ENCODE measurements at regions not wholly inside any gene's neighbourhood (a gene's known extent, or its start where the extent isn't known, plus 50 kb on each side); places are given as distances from the start of the nearest gene placed in this dataset.

DNA sequence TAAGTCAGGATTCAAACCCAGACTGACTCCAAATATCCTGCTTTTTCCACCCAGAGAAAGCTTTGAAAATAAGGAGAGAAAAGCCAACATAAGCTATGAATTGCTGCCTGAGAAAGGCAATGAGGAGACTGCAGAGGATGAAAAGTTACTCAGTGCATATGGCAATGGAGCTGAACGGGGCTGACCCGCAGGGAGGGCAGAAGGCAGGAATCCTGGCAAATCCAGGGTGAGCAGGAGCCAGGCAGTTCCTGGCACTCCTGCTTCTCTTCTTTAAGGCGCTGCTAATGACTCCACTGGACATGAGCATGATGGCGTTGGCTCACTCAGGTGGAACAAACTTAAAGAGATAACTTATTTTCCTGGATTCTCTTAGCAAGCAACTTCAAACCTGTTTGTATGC lies 95.2 kb upstream of the TMCC3 start:
- no peak for DNase-seq

- DNase-seq = no peak
Measured at GRCh38 chr12:94743174-94743573, 92.8 kb upstream of the TMCC3 start.

DNA sequence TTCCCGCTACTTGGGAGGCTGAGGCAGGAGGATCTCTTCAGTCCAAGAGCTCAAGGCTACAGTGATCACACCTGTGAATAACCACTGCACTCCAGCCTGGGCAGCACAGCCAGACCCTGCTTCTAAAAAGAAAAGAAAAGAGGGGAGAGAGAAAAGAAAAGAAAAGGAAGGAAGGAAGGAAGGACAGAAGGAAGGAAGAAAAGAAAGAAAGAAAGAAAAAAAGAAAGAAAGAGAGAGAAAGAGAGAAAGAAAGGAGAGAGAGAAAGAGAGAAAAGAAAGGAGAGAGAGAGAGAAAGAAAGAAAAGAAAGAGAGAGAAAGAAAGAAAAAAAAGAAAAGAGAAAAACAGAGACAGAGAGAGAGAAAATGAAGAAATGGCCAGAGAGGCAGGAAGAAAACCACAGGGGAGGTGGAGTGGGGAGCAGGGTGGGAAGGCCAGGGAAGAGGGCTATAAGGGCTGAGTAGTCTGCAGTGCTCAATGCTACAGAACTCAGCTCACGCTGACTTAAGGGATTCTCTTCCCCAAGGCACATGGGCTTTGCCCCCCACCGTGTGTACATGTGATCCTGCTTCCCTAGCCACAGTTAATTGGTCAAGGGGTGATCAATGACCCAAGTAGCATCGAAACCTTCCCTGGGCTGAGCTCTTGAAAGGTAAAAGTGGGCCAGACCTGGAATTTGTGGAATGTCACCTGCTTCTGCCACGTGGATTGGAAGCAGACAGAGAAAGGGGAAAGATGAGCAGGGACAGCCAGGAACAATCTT lies 90.4 kb upstream of the TMCC3 start:
- no peak for DNase-seq

GRCh38 chr12:94736820-94737219 lies 86.5 kb upstream of the TMCC3 start:
- no peak for DNase-seq

DNA sequence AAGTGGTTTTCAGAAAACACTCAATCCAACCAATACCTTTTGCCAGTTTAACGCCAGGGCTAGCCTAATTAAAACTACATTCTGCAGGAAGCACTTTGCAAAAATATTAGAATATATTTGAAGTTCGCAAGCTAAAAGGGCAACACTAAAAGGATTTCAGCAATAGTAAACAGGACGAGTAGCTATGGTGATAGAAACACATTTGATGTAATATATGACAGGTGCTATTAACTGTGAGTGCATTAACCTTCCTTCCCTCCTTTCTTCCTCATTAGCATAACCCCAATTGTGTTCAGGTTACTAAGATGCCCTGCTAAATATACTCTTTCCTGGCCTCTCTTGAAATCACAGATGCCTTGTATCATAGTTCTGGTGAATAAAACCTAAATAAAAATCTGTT lies 85.6 kb upstream of the TMCC3 start:
- no peak for DNase-seq

GRCh38 chr12:94733727-94734126 lies 83.4 kb upstream of the TMCC3 start:
- no peak for DNase-seq

DNA sequence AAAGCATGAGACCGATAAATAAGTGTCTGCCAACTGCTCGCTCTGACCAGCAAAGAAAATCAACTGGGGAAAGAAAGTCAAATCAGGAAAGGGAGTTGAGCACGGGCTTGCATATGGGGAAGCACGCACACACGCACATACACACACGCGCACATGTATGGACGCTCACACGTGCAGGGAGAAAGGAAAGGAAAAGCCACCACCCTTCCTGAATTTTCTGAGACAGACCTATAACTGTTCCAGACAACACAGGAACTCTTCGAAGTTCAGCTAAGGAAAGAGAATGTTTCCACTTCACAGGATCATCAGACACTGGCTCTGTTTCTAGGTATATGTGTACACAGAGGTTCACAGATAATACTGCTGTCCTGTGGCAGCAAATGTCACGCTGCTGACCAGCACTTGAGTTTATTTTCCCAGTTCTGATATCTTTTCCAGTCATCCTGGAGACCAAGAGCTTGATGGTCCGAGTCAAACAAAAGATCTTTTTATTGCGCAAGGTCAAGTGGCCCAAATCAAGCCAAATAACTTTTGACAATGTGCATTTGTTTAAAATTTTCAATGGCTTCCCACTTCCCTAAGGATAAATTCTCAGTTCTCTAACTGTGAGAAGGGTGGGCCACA lies 82.1 kb upstream of the TMCC3 start:
- no peak for DNase-seq

- DNase-seq = no peak
Measured at GRCh38 chr12:94731733-94732360, 81.5 kb upstream of the TMCC3 start.

- DNase-seq = no peak
Measured at GRCh38 chr12:94730847-94731246, 80.5 kb upstream of the TMCC3 start.

DNA sequence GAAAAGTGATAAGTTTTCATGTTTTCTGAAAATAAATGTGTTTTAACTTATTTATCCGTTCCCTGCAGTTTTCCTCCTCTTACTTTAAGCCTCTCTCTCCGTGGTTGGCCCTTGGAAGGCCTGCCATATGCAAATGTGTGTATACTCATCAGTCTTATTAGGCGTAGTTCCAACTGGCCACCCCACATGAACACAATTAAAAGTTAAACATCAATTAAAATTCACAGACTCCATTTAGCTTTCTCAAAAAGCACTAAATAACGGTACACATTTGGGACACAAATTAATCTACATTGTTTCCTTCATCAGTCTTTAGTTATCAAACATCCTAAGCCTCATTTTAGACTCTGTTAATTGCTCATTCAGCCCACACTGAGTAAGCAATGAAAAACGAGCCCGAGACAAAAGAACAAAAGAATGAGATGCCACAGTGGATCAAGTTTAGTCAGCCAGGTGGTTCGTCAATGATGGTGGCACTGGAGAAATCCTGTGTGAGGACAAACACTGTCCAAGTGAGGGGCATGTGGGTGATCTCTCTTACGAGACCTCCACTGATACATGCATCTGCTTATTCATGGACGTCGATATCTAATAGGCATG lies 76.0 kb upstream of the TMCC3 start:
- DNase-seq = no peak

DNA sequence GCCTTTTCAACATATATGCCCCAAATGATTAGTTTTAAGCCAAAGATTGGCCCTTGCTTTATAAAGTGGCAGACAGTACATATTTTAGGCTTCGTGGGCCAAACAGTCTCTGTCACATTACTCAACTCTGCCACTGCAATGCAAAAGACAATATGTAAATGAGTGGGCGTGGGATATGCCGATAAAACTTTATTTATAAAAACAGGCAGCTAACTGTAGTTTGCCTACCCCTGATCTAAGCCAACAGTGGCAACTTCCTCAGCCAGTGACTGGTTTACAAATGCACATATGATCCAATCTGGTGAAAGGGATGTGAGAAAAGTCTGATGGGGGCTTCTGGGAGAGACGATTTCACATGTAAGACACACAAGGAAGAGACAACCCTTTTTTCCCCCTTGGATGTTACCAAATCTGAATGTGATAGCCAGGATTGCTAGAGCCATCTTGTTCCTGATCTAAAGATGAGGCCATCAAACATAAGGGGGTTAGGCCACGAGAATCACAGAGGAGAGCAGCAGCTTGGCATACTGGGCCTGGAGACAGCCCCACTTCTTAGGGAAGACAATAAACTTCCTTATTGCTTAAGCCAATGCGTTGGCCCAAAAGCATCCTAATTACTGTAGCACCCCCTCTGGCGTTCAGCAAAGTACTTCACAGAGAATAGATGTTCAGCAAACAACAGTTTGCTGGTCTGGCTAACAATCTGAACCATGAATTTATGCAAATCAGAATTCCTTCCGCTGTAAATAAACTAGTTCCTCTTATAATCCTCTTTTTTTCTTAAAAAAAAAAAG lies 75.2 kb upstream of the TMCC3 start:
- DNase-seq = no peak

DNA sequence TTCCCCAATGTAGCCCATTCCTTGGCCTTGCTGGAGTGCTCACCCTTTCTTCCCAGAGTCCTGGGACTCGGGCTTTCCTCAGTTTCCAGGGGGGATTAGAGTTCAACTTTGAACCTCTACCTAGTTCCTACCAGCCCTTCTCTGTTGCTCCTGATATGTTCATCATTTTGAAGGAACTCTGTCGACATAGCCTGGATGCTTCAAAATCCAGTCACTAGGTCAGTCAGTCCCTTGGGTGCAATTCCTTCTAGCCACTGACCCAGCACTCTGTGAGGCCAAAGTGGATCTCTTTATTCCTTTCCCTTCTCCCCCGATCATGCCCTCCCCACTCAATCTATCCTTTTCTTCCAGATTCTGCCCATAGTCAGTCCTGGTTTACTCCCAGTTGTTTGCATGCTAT lies 72.3 kb upstream of the TMCC3 start:
- no peak for DNase-seq

DNA sequence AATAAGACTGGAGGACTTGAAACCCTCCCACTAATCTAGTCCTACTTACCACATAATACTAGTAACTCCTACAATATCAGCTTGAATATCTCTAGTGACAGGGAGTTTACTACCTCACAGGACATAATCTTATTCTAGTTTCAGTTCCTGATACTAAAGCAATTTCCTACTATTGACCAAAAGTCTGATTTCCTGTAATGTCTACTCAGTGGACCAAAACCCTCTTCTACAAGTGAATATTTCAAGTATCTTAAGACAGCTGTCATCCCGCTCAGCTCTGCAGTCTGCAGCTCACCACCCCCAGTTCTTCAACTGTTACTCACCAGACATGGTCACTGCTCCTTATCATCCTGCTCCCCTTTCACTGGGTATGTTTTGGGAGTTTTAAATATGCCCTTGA lies 70.8 kb upstream of the TMCC3 start:
- no peak for DNase-seq

GRCh38 chr12:94718114-94718513 lies 67.8 kb upstream of the TMCC3 start:
- DNase-seq = peak; percentile 26

DNA sequence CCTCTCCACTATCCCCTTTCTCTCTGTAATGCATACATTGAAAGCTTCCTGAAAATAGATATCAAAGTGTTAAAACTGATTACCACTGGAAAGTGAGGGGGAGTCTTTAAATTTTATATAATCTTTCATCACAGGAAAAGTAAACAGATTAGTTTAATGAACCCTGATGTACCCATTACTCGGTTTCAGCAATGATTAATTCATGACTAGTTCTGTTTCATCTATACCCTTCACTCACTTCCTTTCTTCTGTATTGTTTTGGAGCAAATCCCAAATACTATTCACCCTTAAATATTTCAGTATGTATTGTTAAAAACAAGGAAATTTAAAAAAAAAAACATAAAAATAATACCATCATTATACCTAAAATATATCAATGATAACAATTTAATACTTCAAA lies 67.3 kb upstream of the TMCC3 start:
- no peak for DNase-seq

- no peak for DNase-seq
Measured at GRCh38 chr12:94717108-94717507, 66.8 kb upstream of the TMCC3 start.

- no peak for DNase-seq
Measured at GRCh38 chr12:94716339-94716738, 66.0 kb upstream of the TMCC3 start.

GRCh38 chr12:94714378-94715114 lies 64.2 kb upstream of the TMCC3 start:
- DNase-seq = peak; percentile 57

DNA sequence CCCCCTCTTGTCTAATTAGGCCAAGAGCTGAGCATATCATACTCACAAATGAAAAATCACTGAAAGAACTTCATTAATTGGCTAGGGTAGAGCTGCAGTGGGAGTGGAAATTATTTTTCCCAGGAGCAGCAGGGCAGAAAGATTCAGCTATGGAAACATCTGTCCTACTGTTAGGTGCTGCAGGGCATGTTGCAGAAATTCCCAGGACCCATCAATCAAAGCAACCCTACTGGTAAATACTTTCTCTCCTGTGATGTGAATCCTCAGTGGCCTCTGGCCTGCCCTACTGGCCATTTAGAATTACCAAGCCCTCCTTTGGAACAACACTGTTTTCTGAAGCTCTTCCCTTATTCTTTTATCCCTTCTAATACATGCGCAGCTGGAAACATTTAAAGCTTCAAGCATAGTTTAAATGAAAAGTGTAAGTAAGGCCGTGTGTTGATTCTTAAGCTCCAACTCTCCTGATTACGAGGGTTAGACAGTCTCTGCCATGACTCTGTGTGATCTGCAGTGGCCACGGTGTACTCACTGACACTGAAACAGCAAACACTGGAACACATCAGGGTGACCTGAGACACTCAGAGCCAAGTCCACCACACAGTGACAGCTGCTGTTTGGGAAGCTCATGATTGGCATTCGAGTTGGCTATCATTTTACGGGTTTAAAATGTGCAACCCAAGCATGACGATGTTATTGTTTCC lies 62.6 kb upstream of the TMCC3 start:
- peak; percentile 11 for DNase-seq

GRCh38 chr12:94710933-94711332 lies 60.6 kb upstream of the TMCC3 start:
- DNase-seq = no peak

DNA sequence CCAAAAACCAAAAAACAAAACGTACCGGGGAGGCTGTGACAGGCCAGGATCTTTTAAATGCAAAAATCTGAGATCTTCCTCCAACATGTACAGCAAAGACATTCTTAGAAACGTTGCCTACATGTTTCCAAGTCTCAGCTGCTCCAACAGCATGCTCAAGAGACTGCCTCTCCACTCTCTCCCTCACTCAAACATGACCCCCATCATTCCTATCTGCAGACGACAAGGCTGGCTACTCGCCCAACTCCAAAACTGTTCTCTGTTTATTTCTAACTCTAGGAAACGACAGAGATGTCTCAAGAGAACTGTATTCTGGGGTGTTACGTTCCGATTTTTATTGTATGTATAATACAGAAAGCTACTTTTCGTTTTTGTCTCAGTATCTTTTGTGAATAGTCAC lies 57.5 kb upstream of the TMCC3 start:
- no peak for DNase-seq

DNA sequence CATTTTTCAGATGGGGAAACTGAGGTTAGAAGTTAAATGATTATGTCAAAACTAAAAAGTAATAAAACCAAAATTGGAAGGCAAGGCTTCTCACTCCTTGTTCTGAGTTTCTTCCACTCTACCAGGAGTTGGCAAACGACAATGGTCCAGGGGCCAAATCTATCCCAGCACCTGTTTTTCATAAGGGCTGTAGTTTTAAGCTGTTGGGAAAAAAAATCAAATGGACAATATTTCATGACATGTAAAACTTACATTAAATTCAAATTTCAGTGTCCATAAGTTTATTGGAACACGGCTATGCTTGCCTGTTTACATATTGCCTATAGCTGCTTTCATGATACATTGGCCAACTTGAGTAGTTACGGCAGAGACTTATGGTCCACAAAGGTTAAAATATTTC lies 56.7 kb upstream of the TMCC3 start:
- DNase-seq = no peak
